Lower leg skin (tissue), 4 donors: ENCODE measurements at regions not wholly inside any gene's neighbourhood (a gene's known extent, or its start where the extent isn't known, plus 50 kb on each side); places are given as distances from the start of the nearest gene placed in this dataset.

Experiments used
- DNase-seq, 2 donors: peaks; one replicate each; pipeline ENCODE4 v3.0.0-alpha.2; 2019; ENCODE audit warnings: low spot score in 2 of 2
- H3K4me3 ChIP-seq: fragments of 200-600 bp; sonication (generic); 2 replicates; pipeline ENCODE4 v1.5.1; 2017; ENCODE audit warnings: mild to moderate bottlenecking, low read depth; ENCODE audit not compliant: poor library complexity, severe bottlenecking
- CTCF ChIP-seq, 3 donors: fragments of 450-650 bp; IDR thresholded peaks; one replicate each; pipeline ENCODE4 v1.5.1; 2016; ENCODE audit warnings: antibody characterized with exemption in 3 of 3, mild to moderate bottlenecking in 3 of 3, moderate library complexity in 2 of 3
- POLR2A ChIP-seq, 2 donors: fragments of 450-650 bp; IDR thresholded peaks; one replicate each; pipeline ENCODE4 v1.6.1; 2016 to 2017; ENCODE audit warnings: antibody characterized with exemption in 2 of 2, mild to moderate bottlenecking in 1 of 2, moderate library complexity in 1 of 2
- WGBS, 2 donors: methylation state at CpG; one replicate each; pipeline ENCODE4 v1.1.5; 2018; 5-methylcytosine and 5-hydroxymethylcytosine counted together
- intact Hi-C: fragments of 100-400 bp; cut with DNase I; formaldehyde crosslinking; loops from one replicate; pipeline ENCODE4 v1.15.0; 2023; ENCODE audit warnings: low total_unique reads

GRCh38 chr3:70771426-70772147 lies 459.1 kb upstream of the MDFIC2 start:
- intact Hi-C loops, result no loop called here
- H3K4me3 ChIP-seq, result no peak overlapping the region
- TF ChIP-seq CTCF (IDR thresholded peaks at IDR 0.05) (no peak), POLR2A (IDR thresholded peaks at IDR 0.05) (no peak)
- 40 to 63% methylated on average over 4 of the region's 4 CpGs for WGBS, 2 donors
- no peak for DNase-seq

DNA sequence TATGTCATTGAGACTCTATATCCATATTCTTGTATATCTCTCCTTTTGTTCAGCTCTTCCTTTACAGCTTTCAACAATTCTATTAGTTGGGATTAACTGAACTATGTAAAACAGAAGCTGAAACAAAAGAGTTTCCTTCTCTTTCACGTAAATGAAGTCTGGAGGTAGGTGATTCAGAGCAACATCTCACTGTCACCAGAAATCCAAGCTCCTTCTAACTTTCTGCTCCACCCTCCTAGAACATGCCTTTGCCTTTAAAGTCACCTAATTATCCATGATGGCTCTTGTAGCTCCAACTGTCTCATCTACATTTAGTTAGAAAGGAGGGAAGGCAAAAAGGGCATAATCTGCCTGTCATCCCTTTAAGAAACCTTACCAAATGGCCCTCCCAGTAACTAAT lies 458.2 kb upstream of the MDFIC2 start:
- TF ChIP-seq POLR2A (IDR thresholded peaks at IDR 0.05) (no peak), CTCF (IDR thresholded peaks at IDR 0.05) (no peak)
- intact Hi-C loops, result no loop called here
- WGBS, 2 donors, result 68 to 69% methylated on average over 1 of the region's 1 CpG
- no peak for DNase-seq
- no peak overlapping the region for H3K4me3 ChIP-seq

DNA sequence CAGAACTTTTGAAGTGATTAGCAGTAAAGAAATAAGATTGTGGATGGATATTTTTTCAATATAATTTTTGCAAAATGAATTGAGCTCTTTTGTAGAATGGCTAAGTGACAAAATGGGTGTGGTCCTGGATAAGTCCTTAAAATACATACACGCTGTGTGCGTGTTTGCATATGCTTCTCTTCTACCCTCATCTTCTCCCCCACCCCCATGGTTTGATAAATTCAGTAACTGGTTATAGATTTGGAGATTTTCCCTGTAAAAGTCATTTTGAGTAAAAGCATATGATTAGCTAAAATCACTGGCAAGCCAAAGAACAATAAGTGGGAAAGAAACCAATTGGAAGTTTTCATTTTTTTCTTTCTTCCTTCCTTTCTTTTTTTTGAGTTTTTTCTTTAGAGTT lies 453.9 kb upstream of the MDFIC2 start:
- TF ChIP-seq CTCF (IDR thresholded peaks at IDR 0.05), result no peak
- no peak for TF ChIP-seq POLR2A (IDR thresholded peaks at IDR 0.05)
- no peak overlapping the region for H3K4me3 ChIP-seq
- WGBS, 2 donors, result 64 to 71% methylated on average over 2 of the region's 2 CpGs
- intact Hi-C loops, result no loop called here
- DNase-seq, result no peak

DNA sequence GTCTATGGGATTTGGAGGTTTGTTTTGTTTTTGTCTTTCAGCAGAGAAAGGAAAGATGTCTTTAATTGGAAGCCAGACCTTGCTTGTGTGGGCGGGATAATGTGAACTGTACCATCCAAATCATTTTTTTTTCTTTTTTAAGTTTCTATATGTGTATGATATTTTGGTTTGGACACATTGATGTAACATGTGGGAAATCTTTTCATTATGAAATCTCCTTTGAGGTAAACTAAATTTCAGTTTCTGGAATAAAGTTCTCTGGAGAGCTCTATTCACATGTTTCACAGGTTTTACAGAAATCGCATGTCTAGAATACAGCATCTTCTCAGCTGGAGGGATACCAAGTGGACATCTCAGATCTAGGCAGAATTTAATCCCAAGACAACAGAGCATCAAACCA lies 451.5 kb upstream of the MDFIC2 start:
- H3K4me3 ChIP-seq, result no peak overlapping the region
- 85 to 90% methylated on average over 2 of the region's 2 CpGs for WGBS, 2 donors
- no peak for TF ChIP-seq POLR2A (IDR thresholded peaks at IDR 0.05)
- no peak for TF ChIP-seq CTCF (IDR thresholded peaks at IDR 0.05)
- no peak for DNase-seq
- intact Hi-C loops, result no loop called here

DNA sequence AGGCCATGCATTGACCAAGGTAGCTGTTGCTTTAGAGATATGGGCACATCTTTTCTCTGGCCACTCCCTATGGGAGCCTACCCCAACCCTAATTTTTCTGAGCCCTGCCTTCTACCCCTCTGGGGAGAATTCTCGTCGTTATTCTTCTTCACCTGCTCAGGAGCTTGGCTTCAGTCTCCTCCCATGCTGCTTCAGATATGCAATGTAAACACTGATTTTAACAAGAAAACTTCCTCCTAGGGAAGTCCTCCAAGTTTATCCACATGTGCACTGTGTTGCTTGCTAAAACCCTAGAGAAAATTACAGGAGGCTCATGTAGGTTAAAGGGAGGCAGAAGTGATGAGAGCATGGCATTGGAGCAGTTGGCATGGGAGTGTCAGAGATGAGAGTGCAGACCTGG lies 445.2 kb upstream of the MDFIC2 start:
- no peak overlapping the region for H3K4me3 ChIP-seq
- DNase-seq, result no peak
- TF ChIP-seq POLR2A (IDR thresholded peaks at IDR 0.05) (no peak), CTCF (IDR thresholded peaks at IDR 0.05) (no peak)
- 92 to 94% methylated on average over 2 of the region's 2 CpGs for WGBS, 2 donors
- intact Hi-C loops, result no loop called here

DNA sequence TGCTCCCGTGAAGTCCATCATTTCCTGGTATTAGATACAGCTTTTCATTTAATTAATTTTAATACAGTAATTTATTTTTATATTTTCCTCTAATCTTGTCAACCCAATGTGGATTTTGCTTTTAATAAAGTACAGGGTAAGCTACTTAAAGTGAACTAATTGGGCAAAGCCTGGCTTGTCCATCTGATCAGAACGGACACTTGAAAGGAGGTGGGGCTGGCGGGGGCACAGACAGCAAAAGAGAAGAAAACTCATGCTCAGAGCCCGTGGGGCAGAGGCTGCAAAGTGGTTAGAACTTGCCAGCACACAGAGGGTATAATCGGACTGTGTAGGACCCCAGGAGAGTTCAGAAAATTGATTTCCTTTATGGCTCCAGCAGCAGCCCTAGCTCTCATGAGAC lies 443.1 kb upstream of the MDFIC2 start:
- H3K4me3 ChIP-seq, result no peak overlapping the region
- no peak for DNase-seq
- intact Hi-C loops, result no loop called here
- whole genome bisulfite sequencing, 2 donors, result 78 to 91% methylated on average over 5 of the region's 5 CpGs
- TF ChIP-seq CTCF (IDR thresholded peaks at IDR 0.05) (no peak), POLR2A (IDR thresholded peaks at IDR 0.05) (no peak)
